ENCODE measurements at regions not wholly inside any gene's neighbourhood (a gene's known extent, or its start where the extent isn't known, plus 50 kb on each side); places are given as distances from the start of the nearest gene placed in this dataset.

DNA sequence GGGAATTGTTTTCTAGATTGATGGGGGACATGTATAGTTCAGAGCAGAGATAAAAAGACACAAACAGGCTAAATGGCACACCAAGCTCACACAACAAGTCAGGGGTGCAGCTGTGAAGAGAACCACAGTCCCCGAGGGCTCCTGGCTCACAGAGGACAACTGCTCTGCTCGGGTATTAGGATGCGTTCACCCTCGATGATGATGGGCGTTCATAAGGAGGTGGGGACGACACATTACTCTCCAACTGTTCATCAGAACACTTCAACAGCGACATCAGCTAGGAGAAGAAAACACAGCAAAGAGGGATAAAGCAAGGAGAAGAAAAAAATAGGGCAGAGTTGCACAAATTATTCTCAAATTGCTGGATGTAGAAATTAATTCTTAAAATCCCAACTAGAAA, 174.8 kb upstream of the RREB1 start:
- DNase-seq (ENCODE audit: low read depth, low spot score) = no peak
- no peak for FAIRE-seq
- Histone ChIP-seq H3K9ac (replicated peaks; ENCODE audit: extremely low read depth, insufficient read depth, low read length) (no peak overlapping the region), H3K36me3 (ENCODE audit: control insufficient read depth in 2 of 2, extremely low read depth in 1 of 2, insufficient read depth in 2 of 2, low read length in 2 of 2) (no peaks in the 10 kb centered on the region), H3K9me3 (replicated peaks; ENCODE audit: control insufficient read depth, insufficient read depth, low read length) (no peaks in the 10 kb centered on the region), H4K20me1 (replicated peaks; ENCODE audit: control insufficient read depth, extremely low read depth, insufficient read depth, low read length) (no peaks in the 10 kb centered on the region), H3K79me2 (ENCODE audit: control insufficient read depth, insufficient read depth, low read length) (no peaks in the 10 kb centered on the region), H2AFZ (ENCODE audit: low read depth, low read length) (no peak overlapping the region), H3K27me3 (ENCODE audit: control insufficient read depth in 2 of 2, insufficient read depth in 2 of 2, low read length in 2 of 2) (no peaks in the 10 kb centered on the region), H3K9me1 (replicated peaks; ENCODE audit: control insufficient read depth, extremely low read depth, insufficient read depth, low read length) (no peaks in the 10 kb centered on the region), H3K4me1 (ENCODE audit: control insufficient read depth, extremely low read depth, insufficient read depth, low read length) (no peaks in the 10 kb centered on the region), H3K4me2 (ENCODE audit: insufficient read depth, low read length) (no peak overlapping the region), H3K4me3 (replicated peaks in 1 of 3; ENCODE audit: insufficient read depth in 1 of 3, low read depth in 1 of 3, low read length in 3 of 3) (no peak overlapping the region), H3K27ac (ENCODE audit: insufficient read depth, low read depth, low read length) (no peak overlapping the region)
- BruUV-seq (replicated peaks) = no TSS peak
- POLR2A ChIA-PET = no interaction called here
- no peak for TF ChIP-seq EZH2 (IDR thresholded peaks at IDR 0.05; ENCODE audit: borderline replicate concordance, low read depth, low read length, severe bottlenecking)
- TF ChIP-seq, protein P1, sequence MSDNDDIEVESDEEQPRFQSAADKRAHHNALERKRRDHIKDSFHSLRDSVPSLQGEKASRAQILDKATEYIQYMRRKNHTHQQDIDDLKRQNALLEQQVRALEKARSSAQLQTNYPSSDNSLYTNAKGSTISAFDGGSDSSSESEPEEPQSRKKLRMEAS (IDR thresholded peaks at IDR 0.05; ENCODE audit: insufficient read depth, insufficient read length) = no peak
- no peak for TF ChIP-seq POLR2AphosphoS5 (IDR thresholded peaks at IDR 0.05; ENCODE audit: insufficient read depth, low read depth, low read length)
- dilution Hi-C loops (cut with MboI; ENCODE audit: extremely low pct_ligation_motif_present, low sequenced_read_pairs) (no loop called here), intact Hi-C loops (cut with micrococcal nuclease) (no loop called here)
- CTCF ChIA-PET = no interaction called here

DNA sequence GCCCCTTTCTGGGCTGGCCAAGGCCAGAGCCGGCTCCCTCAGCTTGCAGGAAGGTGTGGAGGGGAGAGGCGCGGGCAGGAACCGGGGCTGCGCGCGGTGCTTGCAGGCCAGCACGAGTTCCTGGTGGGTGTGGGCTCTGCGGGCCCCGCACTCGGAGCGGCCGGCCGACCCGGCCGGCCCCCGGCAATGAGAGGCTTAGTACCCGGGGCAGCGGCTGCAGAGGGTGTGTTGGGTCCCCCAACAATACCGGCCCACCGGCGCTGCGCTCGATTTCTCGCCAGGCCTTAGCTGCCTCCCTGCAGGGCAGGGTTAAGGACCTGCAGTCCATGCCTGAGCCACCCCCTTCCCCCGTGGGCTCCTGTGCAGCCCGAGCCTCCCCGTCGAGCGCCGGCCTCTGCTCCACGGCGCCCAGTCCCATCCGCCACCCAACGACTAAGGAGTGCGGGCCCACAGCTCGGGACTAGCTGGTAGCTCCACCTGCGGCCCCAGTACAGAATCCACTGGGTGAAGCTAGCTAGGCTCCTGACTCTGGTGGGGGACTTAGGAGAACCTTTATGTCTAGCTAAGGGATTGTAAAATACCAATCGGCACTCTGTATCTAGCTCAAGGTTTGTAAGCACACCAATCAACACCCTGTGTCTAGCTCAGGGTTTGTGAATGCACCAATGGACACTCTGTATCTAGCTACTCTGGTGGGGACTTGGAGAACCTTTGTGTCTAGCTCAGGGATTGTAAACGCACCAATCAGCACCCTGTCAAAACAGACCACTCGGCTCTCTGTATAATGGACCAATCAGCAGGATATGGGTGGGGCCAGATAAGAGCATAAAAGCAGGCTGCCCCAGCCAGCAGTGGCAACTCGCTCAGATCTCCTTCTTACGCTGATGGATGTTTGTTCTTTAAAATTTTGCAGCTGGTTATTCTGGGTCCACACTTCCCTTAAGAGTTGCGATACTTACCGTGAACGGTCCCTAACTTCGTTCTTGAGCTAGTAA, 167.4 kb upstream of the RREB1 start:
- Histone ChIP-seq H2AFZ (ENCODE audit: low read depth, low read length) (no peak overlapping the region), H3K4me2 (ENCODE audit: insufficient read depth, low read length) (no peak overlapping the region), H3K9ac (replicated peaks; ENCODE audit: extremely low read depth, insufficient read depth, low read length) (no peak overlapping the region), H3K79me2 (ENCODE audit: control insufficient read depth, insufficient read depth, low read length) (no peaks in the 10 kb centered on the region), H3K9me3 (replicated peaks; ENCODE audit: control insufficient read depth, insufficient read depth, low read length) (no peaks in the 10 kb centered on the region), H3K27ac (ENCODE audit: insufficient read depth, low read depth, low read length) (no peak overlapping the region), H3K4me1 (ENCODE audit: control insufficient read depth, extremely low read depth, insufficient read depth, low read length) (no peaks in the 10 kb centered on the region), H3K9me1 (replicated peaks; ENCODE audit: control insufficient read depth, extremely low read depth, insufficient read depth, low read length) (no peaks in the 10 kb centered on the region), H3K27me3 (ENCODE audit: control insufficient read depth in 2 of 2, insufficient read depth in 2 of 2, low read length in 2 of 2) (no peaks in the 10 kb centered on the region), H3K36me3 (ENCODE audit: control insufficient read depth in 2 of 2, extremely low read depth in 1 of 2, insufficient read depth in 2 of 2, low read length in 2 of 2) (no peaks in the 10 kb centered on the region), H4K20me1 (replicated peaks; ENCODE audit: control insufficient read depth, extremely low read depth, insufficient read depth, low read length) (no peaks in the 10 kb centered on the region), H3K4me3 (replicated peaks in 1 of 3; ENCODE audit: insufficient read depth in 1 of 3, low read depth in 1 of 3, low read length in 3 of 3) (no peak overlapping the region)
- no peak for DNase-seq (ENCODE audit: low read depth, low spot score)
- intact Hi-C loops (cut with micrococcal nuclease) (no loop called here), dilution Hi-C loops (cut with MboI; ENCODE audit: extremely low pct_ligation_motif_present, low sequenced_read_pairs) (no loop called here)
- ChIA-PET POLR2A (no interaction called here), CTCF (interaction anchor here (1.1 kb wide), 1 partner anchor 16 kb away, joined by 3 read pairs; no protein-coding TSS in a partner anchor)
- FAIRE-seq = no peak
- TF ChIP-seq GATA2 (IDR thresholded peaks at IDR 0.05; ENCODE audit: insufficient read depth, insufficient read length, low read depth, low read length) (no peak), JUN (IDR thresholded peaks at IDR 0.05; ENCODE audit: borderline replicate concordance, insufficient read depth, insufficient read length, low read depth) (no peak), FOS (IDR thresholded peaks at IDR 0.05; ENCODE audit: borderline replicate concordance, insufficient read depth, low read length) (no peak), POLR2A (IDR thresholded peaks at IDR 0.05; ENCODE audit: low read depth, low read length) (no peak), EZH2 (IDR thresholded peaks at IDR 0.05; ENCODE audit: borderline replicate concordance, low read depth, low read length, severe bottlenecking) (no peak), POLR2AphosphoS5 (IDR thresholded peaks at IDR 0.05; ENCODE audit: insufficient read depth, low read depth, low read length) (no peak), MYC (IDR thresholded peaks at IDR 0.05; ENCODE audit: low read depth, low read length) (no peak)
- TF ChIP-seq, protein P2, sequence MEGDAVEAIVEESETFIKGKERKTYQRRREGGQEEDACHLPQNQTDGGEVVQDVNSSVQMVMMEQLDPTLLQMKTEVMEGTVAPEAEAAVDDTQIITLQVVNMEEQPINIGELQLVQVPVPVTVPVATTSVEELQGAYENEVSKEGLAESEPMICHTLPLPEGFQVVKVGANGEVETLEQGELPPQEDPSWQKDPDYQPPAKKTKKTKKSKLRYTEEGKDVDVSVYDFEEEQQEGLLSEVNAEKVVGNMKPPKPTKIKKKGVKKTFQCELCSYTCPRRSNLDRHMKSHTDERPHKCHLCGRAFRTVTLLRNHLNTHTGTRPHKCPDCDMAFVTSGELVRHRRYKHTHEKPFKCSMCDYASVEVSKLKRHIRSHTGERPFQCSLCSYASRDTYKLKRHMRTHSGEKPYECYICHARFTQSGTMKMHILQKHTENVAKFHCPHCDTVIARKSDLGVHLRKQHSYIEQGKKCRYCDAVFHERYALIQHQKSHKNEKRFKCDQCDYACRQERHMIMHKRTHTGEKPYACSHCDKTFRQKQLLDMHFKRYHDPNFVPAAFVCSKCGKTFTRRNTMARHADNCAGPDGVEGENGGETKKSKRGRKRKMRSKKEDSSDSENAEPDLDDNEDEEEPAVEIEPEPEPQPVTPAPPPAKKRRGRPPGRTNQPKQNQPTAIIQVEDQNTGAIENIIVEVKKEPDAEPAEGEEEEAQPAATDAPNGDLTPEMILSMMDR (IDR thresholded peaks at IDR 0.05; ENCODE audit: extremely low read depth in 1 of 2, insufficient read depth in 1 of 2, low read depth in 1 of 2, low read length in 2 of 2) = no peak
- TF ChIP-seq, protein P1 (IDR thresholded peaks at IDR 0.05; ENCODE audit: insufficient read depth, insufficient read length) = no peak
- BruUV-seq (replicated peaks) = no TSS peak
